Osteoblast (primary cell): ENCODE measurements at regions not wholly inside any gene's neighbourhood (a gene's known extent, or its start where the extent isn't known, plus 50 kb on each side); places are given as distances from the start of the nearest gene placed in this dataset.

Experiments used
- DNase-seq: peaks from one replicate; pipeline ENCODE4 v3.0.0; 2011; ENCODE audit warnings: low spot score, mixed read lengths; ENCODE audit not compliant: insufficient read length; ENCODE audit errors: missing footprints
- H2AFZ ChIP-seq: 2 replicates; pipeline ENCODE4 v1.6.0; 2011; ENCODE audit warnings: mild to moderate bottlenecking, low read length
- H3K27ac ChIP-seq: 2 replicates; pipeline ENCODE4 v1.5.1; 2011; ENCODE audit warnings: mild to moderate bottlenecking, low read depth, low read length, moderate library complexity
- H3K27me3 ChIP-seq: 2 replicates; pipeline ENCODE4 v1.6.0; 2012; ENCODE audit warnings: mild to moderate bottlenecking, control low read depth, inconsistent platforms, low read length, moderate library complexity; ENCODE audit not compliant: insufficient read depth
- H3K36me3 ChIP-seq: 2 replicates; pipeline ENCODE4 v1.5.1; 2011; ENCODE audit warnings: mild to moderate bottlenecking, low read length, control low read depth, moderate library complexity; ENCODE audit not compliant: insufficient read depth
- H3K4me1 ChIP-seq: 2 replicates; pipeline ENCODE4 v1.5.1; 2011; ENCODE audit warnings: mild to moderate bottlenecking, low read length, control low read depth, moderate library complexity; ENCODE audit not compliant: insufficient read depth
- H3K4me2 ChIP-seq: 2 replicates; pipeline ENCODE4 v1.6.0; 2011; ENCODE audit warnings: mild to moderate bottlenecking, low read length; ENCODE audit not compliant: insufficient read depth
- H3K4me3 ChIP-seq: fragments of 200-600 bp; sonication (generic); 3 replicates; pipeline ENCODE4 v1.5.1; 2012; ENCODE audit warnings: mild to moderate bottlenecking, low read length, inconsistent platforms; ENCODE audit not compliant: insufficient read depth
- H3K79me2 ChIP-seq: 2 replicates; pipeline ENCODE4 v1.6.0; 2012; ENCODE audit warnings: mild to moderate bottlenecking, low read length, control low read depth, inconsistent platforms; ENCODE audit not compliant: insufficient read depth
- H3K9me3 ChIP-seq: 2 replicates; pipeline ENCODE4 v1.5.1; 2011; ENCODE audit warnings: low read depth, low read length, control low read depth
- H4K20me1 ChIP-seq: 2 replicates; pipeline ENCODE4 v1.6.0; 2012; ENCODE audit warnings: mild to moderate bottlenecking, low read length, control low read depth; ENCODE audit not compliant: insufficient read depth
- CTCF ChIP-seq: IDR thresholded peaks from 2 replicates; pipeline ENCODE4 v1.5.1; 2011; ENCODE audit warnings: mild to moderate bottlenecking, low read depth, low read length, moderate library complexity; ENCODE audit errors: extremely low read depth

DNA sequence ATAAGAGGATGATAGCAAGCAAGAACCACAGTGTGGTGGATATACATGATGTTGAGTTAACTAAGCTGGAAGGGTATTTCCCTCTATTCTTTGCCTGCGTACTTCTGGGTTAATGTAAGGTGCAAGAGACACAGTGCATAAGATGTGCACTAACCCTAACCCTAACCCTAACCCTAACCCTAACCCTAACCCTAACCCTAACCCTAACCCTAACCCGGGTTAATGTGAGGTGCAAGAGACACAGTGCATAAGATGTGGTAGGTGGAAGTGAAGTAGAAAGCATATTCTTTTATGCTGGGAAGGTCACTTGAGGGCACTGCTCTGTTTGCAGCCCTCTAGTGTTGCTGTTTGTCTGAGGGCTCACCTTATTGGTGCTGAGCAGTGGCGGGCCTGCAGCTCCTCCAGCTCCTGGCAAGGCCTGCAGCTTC, 181.5 kb upstream of the ITGA4 start:
- no peak overlapping the region for H3K27ac ChIP-seq
- no peaks in the 10 kb centered on the region for H3K27me3 ChIP-seq
- no peaks in the 10 kb centered on the region for H3K36me3 ChIP-seq
- H4K20me1 ChIP-seq = no peaks in the 10 kb centered on the region
- no peak overlapping the region for H3K4me2 ChIP-seq
- no peaks in the 10 kb centered on the region for H3K9me3 ChIP-seq
- no peaks in the 10 kb centered on the region for H3K4me1 ChIP-seq
- no peaks in the 10 kb centered on the region for H3K79me2 ChIP-seq
- no peak for DNase-seq
- TF ChIP-seq CTCF = no peak
- H2AFZ ChIP-seq = no peak overlapping the region
- no peak overlapping the region for H3K4me3 ChIP-seq

- Histone ChIP-seq H3K4me1 (no peaks in the 10 kb centered on the region), H3K36me3 (no peaks in the 10 kb centered on the region), H4K20me1 (no peaks in the 10 kb centered on the region), H3K4me3 (no peak overlapping the region), H3K27me3 (no peaks in the 10 kb centered on the region), H2AFZ (no peak overlapping the region), H3K79me2 (no peaks in the 10 kb centered on the region), H3K27ac (no peak overlapping the region), H3K9me3 (no peaks in the 10 kb centered on the region), H3K4me2 (no peak overlapping the region)
- no peak for DNase-seq
- TF ChIP-seq CTCF = no peak
These were observed 175.9 kb upstream of the ITGA4 start for GRCh38 chr2:181281206-181281832.

GRCh38 chr2:181285116-181285515, 172.1 kb upstream of the ITGA4 start:
- H3K36me3 ChIP-seq = no peaks in the 10 kb centered on the region
- no peaks in the 10 kb centered on the region for H3K27me3 ChIP-seq
- H2AFZ ChIP-seq = no peak overlapping the region
- no peak for DNase-seq
- no peaks in the 10 kb centered on the region for H3K9me3 ChIP-seq
- TF ChIP-seq CTCF = no peak
- H3K4me3 ChIP-seq = no peak overlapping the region
- H3K79me2 ChIP-seq = no peaks in the 10 kb centered on the region
- no peaks in the 10 kb centered on the region for H4K20me1 ChIP-seq
- no peaks in the 10 kb centered on the region for H3K4me1 ChIP-seq
- H3K27ac ChIP-seq = no peak overlapping the region
- H3K4me2 ChIP-seq = no peak overlapping the region

DNA sequence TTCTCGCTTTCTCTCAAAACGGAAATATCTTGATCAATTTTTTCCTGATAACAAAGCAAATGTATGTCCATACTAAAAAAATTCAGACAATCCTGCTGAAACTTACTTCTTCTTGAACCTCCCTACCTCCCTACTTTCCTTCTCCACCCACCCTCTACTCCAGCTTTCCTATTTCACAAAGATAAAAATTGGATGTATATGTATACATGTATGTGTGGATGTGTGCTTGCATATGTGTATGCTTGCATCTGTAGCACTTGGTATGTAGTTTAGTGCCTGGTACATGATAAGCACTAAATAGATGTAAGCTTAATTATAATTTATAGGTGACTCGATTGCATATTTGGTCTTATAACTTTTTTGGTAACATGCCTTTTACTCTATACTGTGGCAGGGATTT, 167.5 kb upstream of the ITGA4 start:
- no peak for TF ChIP-seq CTCF
- Histone ChIP-seq H3K4me3 (no peak overlapping the region), H3K4me2 (no peak overlapping the region), H3K79me2 (no peaks in the 10 kb centered on the region), H2AFZ (no peak overlapping the region), H3K27ac (no peak overlapping the region), H3K27me3 (no peaks in the 10 kb centered on the region), H4K20me1 (no peaks in the 10 kb centered on the region), H3K9me3 (no peaks in the 10 kb centered on the region), H3K36me3 (no peaks in the 10 kb centered on the region), H3K4me1 (no peaks in the 10 kb centered on the region)
- no peak for DNase-seq
